ENCODE measurements at regions not wholly inside any gene's neighbourhood (a gene's known extent, or its start where the extent isn't known, plus 50 kb on each side); places are given as distances from the start of the nearest gene placed in this dataset.
"Not testable (repeated sequence)": the region's sequence is repeated elsewhere in the genome, so short reads cannot be mapped to it uniquely, and the experiment has no call there.

GRCh38 chr2:110357616-110358015 is 115.0 kb downstream of the LIMS4 start:
- H3K4me2 ChIP-seq (replicated peaks; ENCODE audit: extremely low read depth, low read length, poor library complexity, severe bottlenecking); H3K36me3 Mint-ChIP-seq; H3K27me3 ChIP-seq (ENCODE audit: control insufficient read depth in 2 of 2, insufficient read depth in 2 of 2, low read length in 2 of 2); intact Hi-C loops (cut with micrococcal nuclease); H3K9me3 Mint-ChIP-seq; H3K4me1 ChIP-seq (ENCODE audit: control insufficient read depth in 1 of 2, insufficient read depth in 2 of 2, low read length in 2 of 2); H3K4me3 ChIP-seq (replicated peaks in 1 of 3; ENCODE audit: low read depth in 2 of 3, low read length in 3 of 3); H3K27me3 Mint-ChIP-seq (ENCODE audit: low read depth in 3 of 3); H3K27ac Mint-ChIP-seq; H3K4me3 Mint-ChIP-seq; H3K9me3 ChIP-seq (replicated peaks in 1 of 2; ENCODE audit: control insufficient read depth in 1 of 2, insufficient read depth in 1 of 2, low read length in 2 of 2); H3K79me2 ChIP-seq (ENCODE audit: insufficient read depth, low read length); H3K27ac ChIP-seq (ENCODE audit: low read depth in 1 of 2, low read length in 2 of 2); H3K9ac ChIP-seq (ENCODE audit: insufficient read depth, low read length, poor library complexity, severe bottlenecking); H2AFZ ChIP-seq (ENCODE audit: insufficient read depth, low read depth, low read length, poor library complexity, severe bottlenecking); DNase-seq; H3K36me3 ChIP-seq (replicated peaks in 1 of 2; ENCODE audit: control insufficient read depth in 1 of 2, insufficient read depth in 2 of 2, low read length in 2 of 2); H3K4me1 Mint-ChIP-seq; H4K20me1 ChIP-seq (ENCODE audit: insufficient read depth, low read length): not testable (repeated sequence)
- WGBS (ENCODE audit: insufficient coverage) = no CpG with 5 or more reads among the region's 2 CpGs

DNA sequence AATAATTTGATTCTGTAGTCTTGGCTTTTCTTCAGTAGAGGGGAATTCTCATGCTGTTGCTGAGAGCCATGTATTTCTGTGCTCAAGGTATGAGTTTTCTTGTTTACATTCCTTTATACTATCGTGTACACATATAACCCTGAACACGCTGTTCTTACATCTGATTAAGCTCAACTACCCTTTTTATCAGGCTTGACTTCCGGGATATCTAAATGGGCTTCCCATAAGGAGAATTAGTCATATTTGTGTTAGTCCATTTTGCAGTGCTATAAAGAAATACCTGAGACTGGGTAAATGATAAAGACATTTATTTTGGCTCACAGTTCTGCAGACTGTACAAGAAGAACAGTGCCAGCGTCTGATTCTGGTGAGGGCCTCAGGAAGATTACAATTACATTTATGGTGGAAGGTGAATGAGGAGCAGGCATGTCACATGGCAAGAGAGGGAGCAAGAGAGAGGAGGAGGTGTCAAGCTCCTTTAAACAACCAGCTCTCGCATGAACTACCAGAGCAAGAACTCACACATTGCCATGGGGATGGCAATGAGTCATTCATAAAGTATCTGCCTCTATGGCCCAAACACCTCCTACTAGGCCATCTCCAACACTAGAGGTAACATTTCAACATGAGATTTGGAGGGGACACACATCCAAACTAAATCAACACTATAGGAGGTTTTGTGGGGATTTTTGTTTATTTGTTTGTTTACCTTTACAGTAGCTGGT is 118.2 kb downstream of the LIMS4 start:
- H3K79me2 ChIP-seq (ENCODE audit: insufficient read depth, low read length); H3K4me1 Mint-ChIP-seq; H3K27me3 Mint-ChIP-seq (ENCODE audit: low read depth in 3 of 3); H3K9ac ChIP-seq (ENCODE audit: insufficient read depth, low read length, poor library complexity, severe bottlenecking); H3K4me2 ChIP-seq (replicated peaks; ENCODE audit: extremely low read depth, low read length, poor library complexity, severe bottlenecking); H3K27ac ChIP-seq (ENCODE audit: low read depth in 1 of 2, low read length in 2 of 2); H3K9me3 Mint-ChIP-seq; H3K9me3 ChIP-seq (replicated peaks in 1 of 2; ENCODE audit: control insufficient read depth in 1 of 2, insufficient read depth in 1 of 2, low read length in 2 of 2); H4K20me1 ChIP-seq (ENCODE audit: insufficient read depth, low read length); H3K4me3 Mint-ChIP-seq; H3K27me3 ChIP-seq (ENCODE audit: control insufficient read depth in 2 of 2, insufficient read depth in 2 of 2, low read length in 2 of 2); H2AFZ ChIP-seq (ENCODE audit: insufficient read depth, low read depth, low read length, poor library complexity, severe bottlenecking); H3K36me3 ChIP-seq (replicated peaks in 1 of 2; ENCODE audit: control insufficient read depth in 1 of 2, insufficient read depth in 2 of 2, low read length in 2 of 2); H3K4me1 ChIP-seq (ENCODE audit: control insufficient read depth in 1 of 2, insufficient read depth in 2 of 2, low read length in 2 of 2); H3K4me3 ChIP-seq (replicated peaks in 1 of 3; ENCODE audit: low read depth in 2 of 3, low read length in 3 of 3); DNase-seq; intact Hi-C loops (cut with micrococcal nuclease); H3K27ac Mint-ChIP-seq; H3K36me3 Mint-ChIP-seq: not testable (repeated sequence)
- WGBS (ENCODE audit: insufficient coverage) = no CpG with 5 or more reads among the region's 5 CpGs

DNA sequence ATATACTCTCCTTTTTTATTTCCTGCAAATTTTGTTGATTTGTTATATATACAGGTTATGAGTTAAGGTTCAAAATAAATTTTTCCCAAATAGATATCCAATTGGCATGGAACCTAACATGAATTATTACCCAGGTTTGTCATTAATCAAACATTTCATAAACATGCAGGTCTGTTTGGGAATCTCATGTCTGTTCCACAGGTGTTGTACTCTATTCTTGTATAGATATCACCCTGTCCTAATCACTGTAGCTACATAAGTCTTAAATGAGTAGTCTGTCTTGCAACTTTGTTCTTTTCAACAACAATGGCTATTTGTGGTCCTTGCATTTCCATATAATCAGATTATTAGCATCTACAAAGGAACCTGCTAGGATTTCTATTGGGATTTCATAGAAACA is 121.9 kb downstream of the LIMS4 start:
- H3K4me1 Mint-ChIP-seq; H3K79me2 ChIP-seq (ENCODE audit: insufficient read depth, low read length); H3K27me3 Mint-ChIP-seq (ENCODE audit: low read depth in 3 of 3); H3K9me3 Mint-ChIP-seq; H3K36me3 ChIP-seq (replicated peaks in 1 of 2; ENCODE audit: control insufficient read depth in 1 of 2, insufficient read depth in 2 of 2, low read length in 2 of 2); H3K9me3 ChIP-seq (replicated peaks in 1 of 2; ENCODE audit: control insufficient read depth in 1 of 2, insufficient read depth in 1 of 2, low read length in 2 of 2); intact Hi-C loops (cut with micrococcal nuclease); H3K27ac ChIP-seq (ENCODE audit: low read depth in 1 of 2, low read length in 2 of 2); H3K9ac ChIP-seq (ENCODE audit: insufficient read depth, low read length, poor library complexity, severe bottlenecking); H3K4me1 ChIP-seq (ENCODE audit: control insufficient read depth in 1 of 2, insufficient read depth in 2 of 2, low read length in 2 of 2); H3K27me3 ChIP-seq (ENCODE audit: control insufficient read depth in 2 of 2, insufficient read depth in 2 of 2, low read length in 2 of 2); H3K4me3 Mint-ChIP-seq; H4K20me1 ChIP-seq (ENCODE audit: insufficient read depth, low read length); H3K36me3 Mint-ChIP-seq; DNase-seq; H3K4me2 ChIP-seq (replicated peaks; ENCODE audit: extremely low read depth, low read length, poor library complexity, severe bottlenecking); H3K4me3 ChIP-seq (replicated peaks in 1 of 3; ENCODE audit: low read depth in 2 of 3, low read length in 3 of 3); H2AFZ ChIP-seq (ENCODE audit: insufficient read depth, low read depth, low read length, poor library complexity, severe bottlenecking); H3K27ac Mint-ChIP-seq: not testable (repeated sequence)

DNA sequence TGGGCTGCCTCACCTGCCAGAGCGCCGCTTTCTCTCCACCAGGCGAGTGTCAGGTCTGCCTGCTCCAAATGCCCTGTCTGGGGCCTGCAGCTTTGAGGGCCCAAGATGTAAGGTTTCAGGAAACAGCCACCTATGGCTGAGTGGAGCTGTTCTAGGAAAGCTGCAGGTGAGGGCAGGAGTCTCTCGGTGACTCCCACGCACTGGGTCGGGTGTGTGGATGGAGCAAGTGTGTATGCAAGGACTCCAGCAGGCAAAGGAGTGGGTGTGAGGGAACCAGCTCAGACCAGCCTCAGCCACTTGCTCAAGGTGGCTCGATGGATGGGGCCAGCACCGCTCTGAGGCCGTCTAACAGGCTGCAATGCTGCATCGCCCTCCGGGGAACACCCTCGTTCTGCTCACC is 123.7 kb downstream of the LIMS4 start:
- DNase-seq; H3K9me3 ChIP-seq (replicated peaks in 1 of 2; ENCODE audit: control insufficient read depth in 1 of 2, insufficient read depth in 1 of 2, low read length in 2 of 2); intact Hi-C loops (cut with micrococcal nuclease); H4K20me1 ChIP-seq (ENCODE audit: insufficient read depth, low read length); H3K4me2 ChIP-seq (replicated peaks; ENCODE audit: extremely low read depth, low read length, poor library complexity, severe bottlenecking); H3K27me3 ChIP-seq (ENCODE audit: control insufficient read depth in 2 of 2, insufficient read depth in 2 of 2, low read length in 2 of 2); H3K4me1 ChIP-seq (ENCODE audit: control insufficient read depth in 1 of 2, insufficient read depth in 2 of 2, low read length in 2 of 2); H3K4me3 Mint-ChIP-seq; H3K36me3 ChIP-seq (replicated peaks in 1 of 2; ENCODE audit: control insufficient read depth in 1 of 2, insufficient read depth in 2 of 2, low read length in 2 of 2); H3K79me2 ChIP-seq (ENCODE audit: insufficient read depth, low read length); H3K27me3 Mint-ChIP-seq (ENCODE audit: low read depth in 3 of 3); H3K4me3 ChIP-seq (replicated peaks in 1 of 3; ENCODE audit: low read depth in 2 of 3, low read length in 3 of 3); H3K36me3 Mint-ChIP-seq; H3K9ac ChIP-seq (ENCODE audit: insufficient read depth, low read length, poor library complexity, severe bottlenecking); H3K27ac Mint-ChIP-seq; H3K9me3 Mint-ChIP-seq; H3K27ac ChIP-seq (ENCODE audit: low read depth in 1 of 2, low read length in 2 of 2); H3K4me1 Mint-ChIP-seq; H2AFZ ChIP-seq (ENCODE audit: insufficient read depth, low read depth, low read length, poor library complexity, severe bottlenecking): not testable (repeated sequence)
- no CpG with 5 or more reads among the region's 12 CpGs for WGBS (ENCODE audit: insufficient coverage)

Measured in CD14-positive monocyte (primary cell).